IPS DF 6.9 (cell line): ENCODE measurements at regions not wholly inside any gene's neighbourhood (a gene's known extent, or its start where the extent isn't known, plus 50 kb on each side); places are given as distances from the start of the nearest gene placed in this dataset.

Experiments
- DNase-seq: peaks from one replicate; pipeline ENCODE4 v3.0.0-alpha.2; 2013; ENCODE audit warnings: low read depth, low spot score
- H3K27ac ChIP-seq: one replicate; pipeline ENCODE4 v1.5.1; 2013; ENCODE audit warnings: low read length, control low read depth
- H3K27me3 ChIP-seq: 2 replicates; pipeline ENCODE4 v1.6.1; 2013; ENCODE audit warnings: mild to moderate bottlenecking, low read length; ENCODE audit not compliant: control insufficient read depth, insufficient read depth
- H3K36me3 ChIP-seq: 2 replicates; pipeline ENCODE4 v1.6.1; 2013; ENCODE audit warnings: low read length; ENCODE audit not compliant: control insufficient read depth, insufficient read depth
- H3K4me1 ChIP-seq: 2 replicates; pipeline ENCODE4 v1.6.1; 2013; ENCODE audit warnings: low read length; ENCODE audit not compliant: control insufficient read depth, insufficient read depth
- H3K4me3 ChIP-seq: 2 replicates; pipeline ENCODE4 v1.5.1; 2013; ENCODE audit warnings: mild to moderate bottlenecking, low read length
- H3K9me3 ChIP-seq: 2 replicates; pipeline ENCODE4 v1.6.1; 2013; ENCODE audit warnings: low read length, inconsistent platforms; ENCODE audit not compliant: control insufficient read depth, insufficient read depth
- WGBS: extraction: QIAGEN DNeasy Blood & Tissue Kit; methylation state at CpG from one replicate; pipeline ENCODE4 v1.1.7; 2013; ENCODE audit warnings: mixed read lengths, missing lambda C conversion rate; ENCODE audit not compliant: insufficient read length, insufficient coverage; 5-methylcytosine and 5-hydroxymethylcytosine counted together

DNA sequence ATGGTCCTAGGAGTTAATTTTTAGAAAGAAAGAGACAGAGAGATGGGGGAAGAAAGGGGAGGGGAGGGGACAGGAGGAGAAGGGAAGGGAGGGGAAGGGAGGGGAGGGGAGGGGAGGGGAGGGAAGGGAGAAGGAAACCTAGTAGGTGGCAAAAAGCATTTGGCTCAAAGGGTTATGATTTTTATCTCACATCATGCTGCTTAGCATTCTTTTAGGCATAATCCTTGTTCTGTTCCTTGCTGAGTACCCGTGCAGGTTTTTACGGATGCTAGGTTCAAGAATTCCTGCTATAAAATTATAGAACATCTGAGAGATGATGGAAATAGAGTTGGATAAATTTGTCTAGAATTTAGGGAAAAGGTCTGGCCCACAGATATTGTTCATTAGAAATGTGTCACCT lies 132.4 kb upstream of the PRSS1 start:
- no peak overlapping the region for H3K27ac ChIP-seq
- H3K4me1 ChIP-seq, result no peaks in the 10 kb centered on the region
- H3K27me3 ChIP-seq, result no peaks in the 10 kb centered on the region
- no peak overlapping the region for H3K4me3 ChIP-seq
- H3K9me3 ChIP-seq, result no peaks in the 10 kb centered on the region
- WGBS, result no CpG with 5 or more reads among the region's 2 CpGs
- no peak for DNase-seq
- no peaks in the 10 kb centered on the region for H3K36me3 ChIP-seq

DNA sequence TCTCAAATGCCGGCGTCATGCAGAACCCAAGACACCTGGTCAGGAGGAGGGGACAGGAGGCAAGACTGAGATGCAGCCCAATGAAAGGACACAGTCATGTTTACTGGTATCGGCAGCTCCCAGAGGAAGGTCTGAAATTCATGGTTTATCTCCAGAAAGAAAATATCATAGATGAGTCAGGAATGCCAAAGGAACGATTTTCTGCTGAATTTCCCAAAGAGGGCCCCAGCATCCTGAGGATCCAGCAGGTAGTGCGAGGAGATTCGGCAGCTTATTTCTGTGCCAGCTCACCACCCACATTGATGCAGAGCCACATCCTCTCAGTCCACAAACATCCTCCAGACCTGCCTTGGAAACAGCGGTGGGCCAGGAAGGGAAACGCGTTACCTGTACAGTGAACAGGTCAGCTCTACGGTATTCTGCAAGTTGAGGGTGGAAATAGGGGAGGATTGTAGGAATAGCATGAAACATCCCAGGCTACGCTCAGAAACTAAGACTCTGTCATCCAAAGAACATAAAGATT lies 133.1 kb upstream of the PRSS1 start:
- no peak overlapping the region for H3K4me3 ChIP-seq
- no peaks in the 10 kb centered on the region for H3K36me3 ChIP-seq
- DNase-seq, result no peak
- H3K9me3 ChIP-seq, result no peaks in the 10 kb centered on the region
- no peaks in the 10 kb centered on the region for H3K4me1 ChIP-seq
- no CpG with 5 or more reads among the region's 11 CpGs for WGBS
- H3K27ac ChIP-seq, result no peak overlapping the region
- H3K27me3 ChIP-seq, result no peaks in the 10 kb centered on the region

DNA sequence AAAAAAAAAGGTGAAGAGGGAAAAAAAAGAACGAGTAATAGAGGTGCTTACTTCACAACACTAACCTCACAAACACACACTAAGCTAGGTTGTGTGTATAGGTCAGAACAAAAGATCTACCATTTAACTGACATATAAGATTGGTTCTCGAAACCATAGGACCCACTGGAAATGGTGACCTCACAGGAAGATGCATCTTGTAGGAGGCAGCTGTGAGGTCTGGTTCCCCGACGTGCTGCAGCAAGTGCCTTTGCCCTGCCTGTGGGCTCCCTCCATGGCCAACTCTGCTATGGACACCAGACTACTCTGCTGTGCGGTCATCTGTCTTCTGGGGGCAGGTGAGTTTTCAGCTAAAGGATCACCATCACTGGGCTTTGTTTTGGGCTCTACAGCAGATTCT lies 133.8 kb upstream of the PRSS1 start:
- no CpG with 5 or more reads among the region's 5 CpGs for WGBS
- H3K27ac ChIP-seq, result no peak overlapping the region
- H3K36me3 ChIP-seq, result no peaks in the 10 kb centered on the region
- no peaks in the 10 kb centered on the region for H3K4me1 ChIP-seq
- no peak overlapping the region for H3K4me3 ChIP-seq
- no peaks in the 10 kb centered on the region for H3K27me3 ChIP-seq
- H3K9me3 ChIP-seq, result no peaks in the 10 kb centered on the region
- DNase-seq, result no peak

DNA sequence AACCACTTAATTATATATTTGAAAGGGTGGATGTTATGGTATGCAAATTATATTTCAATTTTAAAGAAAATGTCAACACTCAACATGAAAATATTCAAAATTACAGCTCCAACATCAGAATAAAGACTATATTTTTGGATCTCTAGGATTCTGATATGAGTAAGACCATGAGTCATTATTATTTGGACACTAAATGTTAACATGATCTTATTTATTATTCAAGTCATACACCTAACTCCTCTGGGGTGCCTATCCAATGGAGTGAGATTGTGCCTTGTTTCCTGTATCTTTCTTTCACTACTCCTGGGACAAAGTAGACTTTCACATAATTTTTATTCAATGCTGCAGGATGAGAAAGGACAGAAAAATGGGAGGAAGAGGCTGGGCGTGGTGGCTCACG lies 135.2 kb upstream of the PRSS1 start:
- no peak overlapping the region for H3K4me3 ChIP-seq
- no CpG with 5 or more reads among the region's 2 CpGs for WGBS
- no peaks in the 10 kb centered on the region for H3K4me1 ChIP-seq
- no peak for DNase-seq
- H3K36me3 ChIP-seq, result no peaks in the 10 kb centered on the region
- H3K27ac ChIP-seq, result no peak overlapping the region
- H3K27me3 ChIP-seq, result no peaks in the 10 kb centered on the region
- H3K9me3 ChIP-seq, result no peaks in the 10 kb centered on the region

DNA sequence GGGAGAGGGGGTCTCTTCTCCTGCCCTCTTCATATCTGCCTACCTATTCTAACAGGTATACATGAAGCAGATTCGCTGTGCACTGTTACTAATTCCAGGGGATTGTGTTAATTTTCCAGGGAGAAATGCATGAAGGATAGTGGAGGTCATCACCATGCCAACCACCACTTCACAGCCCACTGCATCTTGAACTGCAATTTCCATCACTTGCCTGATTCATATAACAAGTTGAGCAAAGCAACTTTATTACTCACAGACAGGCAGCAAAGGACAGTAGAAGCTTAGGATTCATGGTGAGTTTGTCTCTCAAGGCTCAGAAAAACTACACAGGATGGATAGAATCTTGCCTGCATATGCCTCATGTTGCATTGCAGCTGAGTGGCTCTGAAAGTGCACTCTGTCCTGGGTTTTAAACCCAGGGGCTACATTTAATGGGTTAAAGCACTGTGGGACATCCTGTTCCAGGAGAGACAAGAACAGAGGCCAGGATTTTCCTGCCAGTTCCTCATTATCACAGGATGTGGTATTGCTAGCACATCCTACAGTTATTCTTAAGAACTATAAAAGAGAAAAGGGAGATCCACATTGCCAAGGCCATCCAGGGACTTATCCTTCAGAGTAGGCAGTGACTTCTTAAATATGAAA lies 136.9 kb upstream of the PRSS1 start:
- no CpG with 5 or more reads among the region's 1 CpG for WGBS
- Histone ChIP-seq H3K9me3 (no peaks in the 10 kb centered on the region), H3K4me1 (no peaks in the 10 kb centered on the region), H3K36me3 (no peaks in the 10 kb centered on the region), H3K4me3 (no peak overlapping the region), H3K27me3 (no peaks in the 10 kb centered on the region), H3K27ac (no peak overlapping the region)
- DNase-seq, result no peak

DNA sequence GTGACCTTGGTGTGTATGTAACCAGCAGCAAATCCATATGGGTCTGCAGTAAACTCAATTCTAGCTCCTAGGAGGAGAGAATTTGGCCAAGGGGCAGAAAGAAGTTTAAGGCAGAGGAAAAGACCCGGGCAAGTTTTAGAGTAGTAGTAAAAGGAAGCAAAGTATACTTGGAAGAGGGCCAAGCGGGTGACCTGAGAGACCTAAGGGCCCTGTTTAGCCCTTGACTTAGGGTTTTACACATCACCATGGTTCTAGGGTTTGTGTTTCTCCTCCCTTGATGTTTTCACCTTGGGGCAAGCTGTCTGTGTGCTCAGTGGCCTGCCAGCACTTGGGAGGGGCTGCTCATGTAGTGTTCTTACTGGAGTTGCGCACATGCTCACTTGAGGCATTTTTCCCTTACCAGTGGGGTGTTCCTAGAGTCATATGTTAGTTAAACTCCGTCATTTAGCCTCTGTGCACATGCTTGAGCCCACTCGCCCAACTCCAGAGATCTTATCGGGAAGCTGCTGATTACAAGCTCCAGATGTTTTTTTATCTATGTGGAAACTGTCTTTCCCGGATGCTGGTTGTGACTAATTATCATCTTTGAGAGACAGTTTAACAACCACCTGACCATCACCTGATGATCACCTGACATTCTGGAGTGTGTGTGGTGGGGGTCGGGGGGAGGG lies 137.6 kb upstream of the PRSS1 start:
- no peaks in the 10 kb centered on the region for H3K27me3 ChIP-seq
- no peak for DNase-seq
- H3K9me3 ChIP-seq, result no peaks in the 10 kb centered on the region
- no peak overlapping the region for H3K27ac ChIP-seq
- H3K36me3 ChIP-seq, result no peaks in the 10 kb centered on the region
- H3K4me1 ChIP-seq, result no peaks in the 10 kb centered on the region
- no CpG with 5 or more reads among the region's 8 CpGs for WGBS
- no peak overlapping the region for H3K4me3 ChIP-seq

DNA sequence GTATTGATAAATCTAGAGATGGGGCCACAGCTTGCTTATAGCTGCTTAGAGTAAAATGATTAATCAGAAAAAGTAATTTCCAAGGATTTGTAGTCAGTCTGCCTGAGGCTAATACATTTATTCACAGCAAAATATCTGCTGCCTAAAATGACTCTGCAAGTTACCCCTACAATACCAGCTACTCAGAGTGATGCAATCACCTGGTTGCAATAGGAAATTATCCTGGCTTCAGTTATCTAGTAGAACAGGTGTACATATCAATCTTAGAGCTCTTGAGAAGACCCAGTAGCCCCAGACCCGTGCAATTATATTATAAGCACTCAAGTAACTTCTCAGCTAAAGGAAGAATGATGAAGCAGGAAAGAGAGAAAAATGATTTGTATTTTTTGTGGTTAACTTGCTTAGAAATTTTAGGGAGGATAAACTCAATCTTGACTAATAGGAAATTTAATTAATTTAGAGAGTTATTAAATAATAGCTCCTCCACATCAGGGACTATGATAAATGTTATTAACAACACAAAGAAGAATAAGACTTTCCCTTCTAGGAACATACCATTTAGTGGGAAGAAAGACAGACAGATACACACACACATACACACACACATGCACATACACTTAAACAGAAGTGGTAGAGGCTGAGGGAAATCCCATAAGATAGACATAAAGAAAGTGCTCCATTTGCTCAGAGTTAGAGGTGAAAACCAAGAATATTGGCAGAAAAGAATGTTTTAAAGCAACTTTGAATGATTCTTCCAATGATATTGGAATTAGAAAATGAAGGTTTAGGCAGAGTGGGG lies 140.4 kb upstream of the PRSS1 start:
- Histone ChIP-seq H3K36me3 (no peaks in the 10 kb centered on the region), H3K27ac (no peak overlapping the region), H3K4me1 (no peaks in the 10 kb centered on the region), H3K9me3 (no peaks in the 10 kb centered on the region), H3K27me3 (no peaks in the 10 kb centered on the region), H3K4me3 (no peak overlapping the region)
- DNase-seq, result no peak
- no CpG with 5 or more reads among the region's 1 CpG for WGBS

DNA sequence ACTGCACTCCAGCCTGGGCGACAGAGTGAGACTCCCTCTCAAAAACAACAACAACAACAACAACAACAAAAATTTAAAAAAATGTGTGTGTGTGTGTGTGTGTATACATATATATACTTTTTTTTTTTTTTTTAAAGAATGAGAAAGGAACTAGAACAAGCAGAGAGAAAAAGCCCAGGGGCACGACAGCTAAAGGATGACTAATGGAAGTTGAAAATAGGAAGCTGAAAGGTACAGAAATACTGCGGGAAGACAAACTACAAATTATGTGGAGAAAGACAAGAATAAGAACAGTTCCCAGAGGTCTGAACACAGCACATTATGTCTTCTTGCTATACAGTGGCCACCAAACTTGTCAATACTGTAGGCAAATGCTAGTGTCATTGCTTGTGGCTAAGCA lies 141.9 kb upstream of the PRSS1 start:
- no CpG with 5 or more reads among the region's 3 CpGs for WGBS
- Histone ChIP-seq H3K27me3 (no peaks in the 10 kb centered on the region), H3K36me3 (no peaks in the 10 kb centered on the region), H3K9me3 (no peaks in the 10 kb centered on the region), H3K27ac (no peak overlapping the region), H3K4me3 (no peak overlapping the region), H3K4me1 (no peaks in the 10 kb centered on the region)
- DNase-seq, result no peak

DNA sequence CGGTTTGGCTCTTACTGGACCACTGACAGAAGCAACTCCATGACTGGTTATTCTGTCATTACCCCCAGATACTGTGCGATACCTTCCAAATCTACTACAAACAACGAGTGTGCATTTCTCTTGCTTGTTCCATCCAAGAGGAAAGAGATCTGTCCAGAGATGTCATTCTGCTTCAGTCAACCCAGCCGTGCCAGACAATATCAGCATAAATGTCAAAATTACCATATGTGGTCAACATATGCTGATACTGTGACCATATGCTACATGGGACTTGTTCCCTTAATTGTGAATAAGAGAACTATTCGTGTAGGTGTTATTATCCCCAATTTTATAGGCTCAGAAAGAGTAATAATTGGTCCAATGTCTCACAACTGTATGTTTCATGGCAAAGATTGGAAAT lies 143.2 kb upstream of the PRSS1 start:
- Histone ChIP-seq H3K9me3 (no peaks in the 10 kb centered on the region), H3K36me3 (no peaks in the 10 kb centered on the region)
- no CpG with 5 or more reads among the region's 5 CpGs for WGBS

DNA sequence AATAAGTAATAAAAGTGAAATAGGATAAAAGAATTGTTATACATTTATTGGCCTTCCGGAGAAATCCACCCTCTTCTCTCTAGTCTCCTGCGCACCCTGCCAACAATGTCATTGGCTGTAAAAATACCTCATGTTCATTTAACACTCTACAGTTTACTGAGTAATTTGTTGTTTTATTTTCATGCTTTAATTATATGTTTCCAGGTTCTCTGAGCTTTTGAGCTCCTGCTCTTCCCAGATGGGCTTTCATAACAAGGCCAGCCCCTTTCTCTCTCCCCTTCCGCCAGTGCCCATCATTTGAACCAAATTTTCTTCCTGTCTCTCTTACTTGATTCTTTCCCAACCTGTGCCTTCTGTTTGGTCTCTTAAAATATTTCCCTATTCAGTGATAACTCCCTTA lies 144.6 kb upstream of the PRSS1 start:
- Histone ChIP-seq H3K36me3 (no peaks in the 10 kb centered on the region), H3K27ac (no peak overlapping the region), H3K4me1 (no peaks in the 10 kb centered on the region), H3K27me3 (no peaks in the 10 kb centered on the region), H3K9me3 (no peaks in the 10 kb centered on the region), H3K4me3 (no peak overlapping the region)
- WGBS, result no CpG with 5 or more reads among the region's 3 CpGs
- no peak for DNase-seq

More for the DNA sequence above, 143.2 kb upstream of the PRSS1 start:
- no peak overlapping the region for H3K4me3 ChIP-seq
- H3K27ac ChIP-seq, result no peak overlapping the region
- no peaks in the 10 kb centered on the region for H3K4me1 ChIP-seq
- no peaks in the 10 kb centered on the region for H3K27me3 ChIP-seq
- DNase-seq, result no peak
